ENCODE measurements at regions not wholly inside any gene's neighbourhood (a gene's known extent, or its start where the extent isn't known, plus 50 kb on each side); places are given as distances from the start of the nearest gene placed in this dataset.
"Not testable (repeated sequence)": the region's sequence is repeated elsewhere in the genome, so short reads cannot be mapped to it uniquely, and the experiment has no call there.

DNA sequence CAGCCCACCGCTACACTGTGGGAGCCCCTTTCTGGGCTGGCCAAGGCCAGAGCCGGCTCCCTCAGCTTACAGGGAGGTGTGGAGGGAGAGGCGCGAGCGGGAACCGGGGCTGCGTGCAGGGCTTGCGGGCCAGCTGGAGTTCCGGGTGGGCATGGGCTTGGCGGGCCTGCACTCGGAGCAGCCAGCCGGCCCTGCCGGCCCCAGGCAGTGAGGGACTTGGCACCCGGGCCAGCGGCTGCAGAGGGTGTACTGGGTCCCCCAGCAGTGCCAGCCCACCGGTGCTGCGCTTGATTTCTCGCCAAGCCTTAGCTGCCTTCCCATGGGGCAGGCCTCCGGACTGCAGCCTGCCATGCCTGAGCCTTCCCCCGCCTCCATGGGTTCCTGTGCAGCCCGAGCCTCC lies 306.2 kb downstream of the PPP4R3C start:
- not testable (repeated sequence) for DNase-seq

DNA sequence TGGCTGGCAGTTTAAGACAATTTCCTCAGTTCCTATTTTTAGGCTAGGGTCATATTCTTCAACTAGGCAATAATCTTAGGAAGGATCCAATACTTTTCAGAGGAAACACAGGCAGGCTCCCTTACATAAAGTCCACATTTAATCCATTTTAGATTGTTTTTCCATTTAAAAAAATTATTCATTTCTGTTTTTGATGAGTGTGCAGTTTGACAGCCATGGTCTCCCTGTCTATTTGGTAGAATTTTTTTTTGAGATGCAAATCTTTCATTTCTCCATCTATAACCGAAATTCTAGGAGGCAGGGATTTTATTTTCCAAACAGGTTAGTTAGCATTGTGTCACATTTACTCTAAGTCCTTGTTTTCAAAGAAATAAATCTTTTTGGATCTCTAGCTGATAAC lies 326.8 kb downstream of the PPP4R3C start:
- no peak for DNase-seq

DNA sequence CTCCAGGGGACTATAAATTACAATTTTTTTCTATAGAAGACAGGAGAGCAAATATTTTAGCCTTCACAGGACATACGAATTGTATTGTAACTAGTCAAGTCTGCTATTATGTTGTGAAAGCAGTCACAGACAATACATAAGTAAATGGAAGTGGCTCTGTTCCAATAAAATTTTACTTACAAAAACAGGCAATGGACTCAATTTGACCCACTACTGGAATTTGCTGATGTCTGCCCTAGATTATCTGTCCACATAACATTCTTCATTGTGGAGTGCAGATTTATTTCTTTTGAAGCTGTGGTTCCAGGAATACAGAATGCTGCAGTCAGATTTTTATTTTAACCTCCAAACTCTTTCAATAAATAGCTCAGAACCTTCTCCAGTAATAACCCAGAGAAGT lies 330.3 kb downstream of the PPP4R3C start:
- no peak for DNase-seq

DNA sequence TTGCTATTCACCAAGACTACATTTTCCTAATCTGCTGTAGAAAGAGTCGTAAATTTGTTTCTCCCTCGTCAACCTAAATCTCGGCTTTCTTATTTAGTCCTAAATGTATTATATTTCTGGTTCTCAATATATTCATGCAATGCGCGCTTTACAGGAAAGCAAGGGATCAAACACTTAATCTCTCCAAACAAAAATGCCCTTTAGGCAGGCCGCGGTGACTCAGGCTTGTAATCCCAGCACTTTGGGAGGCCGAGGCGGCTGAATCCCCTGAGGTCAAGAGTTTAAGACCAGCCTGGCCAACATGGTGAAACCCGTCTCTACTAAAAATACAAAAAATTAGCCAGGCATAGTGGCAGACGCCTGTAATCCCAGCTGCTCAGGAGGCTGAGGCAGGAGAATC lies 376.0 kb downstream of the PPP4R3C start:
- DNase-seq = not testable (repeated sequence)

DNA sequence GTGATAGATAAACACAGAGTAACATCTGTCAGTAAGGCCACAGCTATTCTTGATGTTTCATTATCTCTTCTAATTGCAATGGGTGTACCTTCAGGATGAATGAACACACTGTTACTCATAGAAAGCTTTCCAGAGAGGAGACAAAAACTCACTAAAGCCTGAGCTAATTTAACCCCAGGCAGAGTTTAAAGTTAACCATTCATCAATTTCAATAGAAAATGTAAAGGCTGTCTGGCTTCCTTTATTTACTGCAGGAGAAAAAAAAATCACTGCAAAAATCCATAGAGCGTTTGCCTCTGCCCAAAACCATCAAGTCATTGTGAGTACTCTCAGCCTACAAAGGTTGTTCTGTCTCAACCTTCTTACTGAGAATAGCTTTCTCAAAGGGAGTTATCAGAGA lies 376.9 kb downstream of the PPP4R3C start:
- no peak for DNase-seq

DNA sequence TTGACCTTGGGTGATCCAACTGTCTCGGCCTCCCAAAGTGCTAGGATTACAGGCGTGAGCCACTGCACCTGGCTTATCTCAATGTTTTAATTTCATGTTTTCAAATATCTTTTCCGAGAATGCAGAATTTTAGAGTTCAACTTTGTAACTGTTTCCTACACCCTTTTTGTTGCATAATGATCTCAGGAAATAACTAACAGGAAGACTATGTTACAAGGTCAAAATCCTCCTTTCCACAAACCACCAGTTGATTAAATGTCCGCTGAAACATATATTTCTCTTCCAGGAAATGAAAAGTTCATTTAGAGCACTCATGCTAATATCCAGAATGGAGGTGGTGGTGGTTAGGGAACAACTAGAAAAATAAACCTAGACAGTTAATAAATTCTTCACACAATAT lies 377.8 kb downstream of the PPP4R3C start:
- no peak for DNase-seq

DNA sequence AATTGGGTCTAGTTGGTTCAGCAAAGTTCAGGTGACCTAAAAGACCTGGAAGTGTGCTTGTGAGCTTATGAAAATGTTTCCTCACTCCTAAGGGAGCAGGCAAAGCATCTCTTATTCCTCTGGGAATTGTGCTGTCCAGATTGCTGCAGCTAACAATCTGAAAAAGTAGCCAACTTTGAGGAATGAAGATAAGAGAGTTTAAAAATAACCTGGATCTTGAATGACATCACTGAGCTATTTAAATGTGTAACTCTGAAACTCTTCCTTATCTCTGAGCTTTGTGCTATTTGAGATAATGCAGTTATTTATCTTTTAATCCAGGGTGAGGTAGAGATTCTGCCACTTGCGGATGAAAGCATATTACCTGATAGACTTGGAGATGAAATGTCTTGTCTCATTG lies 384.8 kb downstream of the PPP4R3C start:
- DNase-seq = no peak

DNA sequence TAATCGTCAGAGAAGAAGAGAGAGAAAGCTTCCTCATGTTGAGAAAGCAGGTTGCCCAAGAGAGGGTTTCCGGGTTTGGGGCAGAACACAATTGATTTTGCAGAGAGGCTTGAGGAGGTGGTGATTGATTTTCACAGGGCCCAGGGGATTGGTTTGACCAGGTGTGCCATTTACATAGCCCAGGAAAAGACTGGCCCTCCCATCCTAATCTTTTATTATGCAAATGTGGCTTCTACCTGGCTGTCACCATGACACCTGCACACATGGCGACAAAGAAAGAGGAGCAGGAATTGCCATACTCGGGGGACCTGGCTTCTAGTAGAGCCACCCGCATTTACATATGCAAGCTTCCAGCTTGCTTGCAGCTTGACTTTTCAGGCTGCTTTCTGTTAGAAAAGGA lies 405.3 kb downstream of the PPP4R3C start:
- DNase-seq = no peak

DNA sequence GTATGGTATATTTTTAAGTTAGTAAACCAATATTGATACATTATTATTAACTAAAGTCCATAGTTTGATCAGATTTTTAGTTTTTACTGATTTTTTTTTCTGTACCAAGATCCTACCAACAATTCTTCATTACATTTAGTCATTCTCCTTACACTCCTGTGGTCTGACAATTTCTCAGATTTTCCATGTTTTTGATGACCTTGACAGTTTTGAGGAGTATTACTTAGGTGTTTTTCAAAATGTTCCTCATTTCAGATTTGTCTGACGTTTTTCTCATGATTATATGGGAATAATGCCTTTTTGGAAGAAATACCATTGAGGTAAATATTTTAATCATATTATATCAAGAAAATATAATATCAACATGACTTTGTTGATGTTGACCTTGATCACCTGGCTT lies 423.8 kb downstream of the PPP4R3C start:
- no peak for DNase-seq

DNA sequence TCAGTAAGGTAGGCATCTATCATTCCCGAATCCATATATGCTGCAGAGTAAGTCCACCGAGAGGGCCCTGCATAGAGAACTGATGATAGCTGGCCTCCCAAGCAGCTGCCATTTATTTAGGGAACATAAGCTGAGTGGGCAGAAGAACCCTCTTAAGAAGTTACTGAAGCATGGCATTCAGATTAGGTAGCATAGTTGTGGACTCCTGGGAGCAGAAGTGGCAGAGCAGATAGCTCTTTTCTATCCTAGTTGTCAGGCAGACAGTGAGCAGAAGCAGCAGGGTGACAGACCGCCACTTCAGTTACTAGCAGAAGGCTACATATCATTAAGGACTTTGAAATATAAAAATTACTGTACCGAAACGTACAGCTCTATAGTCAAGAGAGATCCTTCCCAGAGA lies 454.7 kb downstream of the PPP4R3C start:
- DNase-seq = peak in 1 of 56 donors; percentile 0

DNA sequence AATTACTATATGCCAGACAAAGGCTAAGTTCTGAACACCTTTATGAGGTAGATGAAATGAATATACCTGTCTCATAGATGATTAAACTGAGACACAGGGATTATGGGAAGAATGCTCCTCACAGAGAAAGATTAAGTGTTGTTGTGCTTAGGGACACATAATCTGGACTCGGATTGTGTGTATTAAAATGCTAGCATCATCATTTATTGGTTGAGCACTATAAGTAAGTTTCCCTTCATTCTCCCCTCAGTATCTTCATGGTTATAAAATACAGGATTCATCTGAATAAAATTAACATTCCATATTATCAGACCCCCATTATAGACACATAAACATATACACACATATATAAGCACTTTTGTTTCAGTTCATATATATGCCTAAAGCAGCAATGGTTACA lies 463.5 kb downstream of the PPP4R3C start:
- DNase-seq = no peak

DNA sequence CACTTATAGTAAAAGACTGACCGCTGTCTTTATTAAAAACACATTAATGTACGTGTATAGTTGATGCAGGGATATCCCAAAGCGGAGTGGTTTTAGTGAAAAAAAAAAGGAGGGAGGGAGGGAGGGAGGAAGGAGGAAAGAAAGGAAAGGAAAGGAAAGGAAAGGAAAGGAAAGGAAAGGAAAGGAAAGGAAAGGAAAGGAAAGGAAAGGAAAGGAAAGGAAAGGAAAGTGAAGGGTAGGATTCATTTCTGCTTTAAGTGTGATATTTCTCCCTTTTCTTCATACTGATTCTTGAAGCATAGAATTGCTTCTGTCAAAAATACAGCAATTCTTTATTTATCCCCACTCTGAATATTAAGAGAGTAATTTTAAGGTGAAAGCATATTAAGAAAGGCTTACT lies 504.9 kb downstream of the PPP4R3C start:
- DNase-seq = no peak

DNA sequence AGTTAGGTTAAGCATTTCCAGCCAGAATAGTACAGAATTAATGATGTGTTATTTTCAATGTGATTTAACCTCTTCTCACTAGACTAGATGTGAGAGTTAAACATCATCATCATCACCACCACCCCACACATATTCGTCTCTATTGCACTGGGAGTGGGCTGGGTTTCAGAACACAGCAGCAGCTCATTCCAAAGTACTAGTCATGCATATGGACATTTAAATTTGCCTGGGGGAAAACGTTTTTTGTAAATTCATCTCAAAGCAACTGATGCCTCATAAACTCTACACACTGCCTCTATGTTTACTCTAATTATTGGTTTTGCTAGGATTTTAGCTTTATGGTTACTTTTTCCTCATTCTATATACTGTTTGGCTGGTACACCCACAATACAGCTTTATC lies 509.1 kb downstream of the PPP4R3C start:
- no peak for DNase-seq

DNA sequence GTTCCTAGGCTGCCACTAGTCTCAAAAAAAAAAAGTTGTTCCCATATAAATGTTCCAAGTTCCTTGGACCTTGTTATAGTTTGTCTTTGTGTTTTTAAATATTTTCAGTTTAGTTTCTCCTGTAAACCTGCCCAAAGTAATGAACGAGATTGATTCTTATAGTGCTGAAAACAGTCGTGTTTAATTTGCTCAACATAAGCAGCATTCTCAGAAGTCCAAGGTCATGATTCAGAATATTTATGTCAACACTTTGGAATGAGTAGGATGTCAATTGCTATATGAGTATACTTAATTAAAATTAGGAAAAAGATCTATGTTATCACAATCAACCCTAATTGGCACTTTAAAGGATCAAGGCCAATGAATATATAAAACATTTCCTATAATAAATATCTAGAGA lies 510.9 kb downstream of the PPP4R3C start:
- DNase-seq = no peak

DNA sequence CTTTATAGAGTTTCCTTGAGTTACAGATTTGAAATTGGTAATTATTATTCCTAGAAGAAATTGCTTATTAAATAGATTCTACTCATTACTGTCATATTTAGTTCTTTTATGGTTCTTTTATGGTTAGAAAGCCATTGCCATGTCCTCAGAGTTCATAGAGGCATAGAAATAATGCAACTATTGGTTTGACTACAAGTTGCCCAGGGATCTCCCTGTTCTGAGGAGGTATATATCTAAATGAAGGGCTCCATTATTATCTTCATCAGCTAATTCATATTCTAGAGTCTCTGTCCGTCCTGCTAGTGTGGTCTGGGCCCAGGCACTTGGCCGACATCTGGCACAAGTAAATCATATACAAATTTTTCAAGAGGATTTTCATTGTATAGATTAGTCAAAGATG lies 535.7 kb downstream of the PPP4R3C start:
- DNase-seq = no peak

DNA sequence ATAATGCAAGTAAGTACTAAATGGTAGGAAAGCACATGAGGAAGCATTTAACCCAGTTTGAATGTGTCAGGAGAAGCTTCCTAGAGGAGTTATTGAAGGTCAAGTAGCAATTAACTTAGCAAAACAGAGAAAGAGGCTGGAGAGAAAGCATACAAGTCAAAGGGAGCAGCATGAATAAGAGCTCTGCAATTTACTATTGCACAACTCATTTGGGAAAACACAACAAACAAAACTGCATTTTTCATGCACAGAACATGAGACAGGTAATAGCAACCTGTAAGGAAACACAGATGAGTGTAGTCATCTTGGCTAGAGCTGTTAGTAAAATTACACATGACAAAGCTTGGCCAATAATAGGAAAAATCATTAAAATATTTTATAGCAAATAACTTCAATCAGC lies 538.1 kb downstream of the PPP4R3C start:
- DNase-seq = no peak

DNA sequence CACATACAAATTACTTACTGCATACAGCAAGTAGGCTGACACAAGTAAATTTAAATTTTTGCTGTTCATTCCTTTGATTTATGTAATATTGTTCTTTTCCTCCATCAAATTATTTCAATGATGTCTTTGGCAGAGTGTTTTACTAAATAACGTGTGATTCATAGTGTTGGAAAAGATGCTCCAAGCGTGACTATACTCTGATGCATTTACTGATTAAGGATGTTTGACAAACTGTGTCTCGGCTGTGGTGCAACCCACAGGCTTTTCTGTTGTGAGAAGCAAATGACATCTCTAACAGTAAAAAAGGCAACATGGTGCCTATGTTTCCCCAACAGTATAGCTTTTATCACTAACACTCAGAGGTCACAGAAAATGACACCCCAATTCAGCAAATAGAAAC lies 540.9 kb downstream of the PPP4R3C start:
- no peak for DNase-seq

DNA sequence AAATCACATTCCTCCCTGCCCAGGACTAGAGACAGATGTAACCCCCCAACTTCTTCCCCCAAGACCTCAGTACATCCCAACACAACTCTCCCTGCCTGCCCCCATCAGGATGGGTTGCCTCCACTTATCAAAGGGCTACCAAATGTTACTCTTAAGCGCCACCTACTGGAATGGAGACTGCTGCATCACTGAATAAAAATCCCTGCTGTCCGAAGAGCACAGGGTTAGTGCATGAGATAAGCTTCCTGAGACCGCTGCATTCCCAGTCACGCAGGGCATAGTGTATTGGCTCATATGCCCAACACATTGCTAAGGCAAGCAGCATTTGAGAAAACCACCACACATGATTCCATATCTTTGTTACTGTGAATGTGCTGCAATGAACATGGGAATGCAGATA lies 544.5 kb downstream of the PPP4R3C start:
- DNase-seq = no peak

DNA sequence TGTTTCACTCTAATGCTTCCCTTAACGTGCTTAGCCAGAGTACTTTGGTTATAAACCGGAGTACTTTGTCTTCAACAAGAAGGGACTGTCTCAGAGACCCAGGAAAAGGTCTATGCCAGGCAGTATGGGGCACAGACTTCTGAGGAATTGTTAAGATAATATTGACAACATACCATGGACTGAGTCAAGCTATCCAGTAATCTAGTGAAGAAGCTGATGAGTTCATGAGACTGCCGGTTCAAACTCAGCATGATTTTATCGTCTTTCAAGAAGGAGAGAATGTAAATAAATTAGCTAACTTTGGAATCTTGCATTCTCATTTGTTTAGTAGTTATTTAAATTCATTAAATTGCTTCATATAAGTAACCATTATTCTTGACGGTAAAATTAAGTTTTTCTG lies 546.1 kb downstream of the PPP4R3C start:
- DNase-seq = no peak

DNA sequence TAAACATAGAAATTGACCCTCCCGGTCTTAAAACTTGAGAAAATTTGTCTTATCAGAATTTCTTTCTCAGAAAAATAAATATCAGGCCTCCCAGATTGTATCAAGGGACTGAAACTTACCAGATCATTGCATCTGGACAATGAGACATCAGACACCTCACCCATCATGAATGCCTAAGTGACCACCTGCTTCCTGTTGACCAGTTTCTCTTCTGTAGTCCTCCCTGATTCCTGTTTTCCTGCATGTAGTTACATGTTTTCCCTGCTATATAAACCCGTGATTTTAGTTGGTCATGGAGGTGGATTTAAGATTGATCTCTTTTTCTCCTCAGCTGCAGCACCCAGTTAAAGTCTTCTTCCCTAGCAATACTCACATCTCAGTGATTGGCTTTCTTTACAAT lies 548.1 kb downstream of the PPP4R3C start:
- DNase-seq = no peak

DNA sequence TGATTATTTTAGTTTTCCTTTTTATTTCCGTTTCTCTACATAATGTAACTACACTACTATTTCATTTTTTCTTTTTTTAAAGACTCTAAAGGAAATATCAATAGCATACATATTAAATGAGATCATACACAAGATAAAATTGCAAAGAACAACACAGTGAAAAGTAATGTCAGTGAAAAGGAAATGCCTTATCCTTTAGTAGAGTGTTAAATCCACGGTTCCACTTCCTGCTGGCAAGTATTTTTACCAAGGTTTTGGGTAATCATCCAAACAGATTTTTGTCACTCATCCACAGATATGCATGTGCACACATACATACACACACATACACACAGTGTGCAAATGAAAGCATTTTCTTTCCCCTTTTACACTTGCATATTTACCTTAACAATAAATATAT lies 548.9 kb downstream of the PPP4R3C start:
- no peak for DNase-seq

DNA sequence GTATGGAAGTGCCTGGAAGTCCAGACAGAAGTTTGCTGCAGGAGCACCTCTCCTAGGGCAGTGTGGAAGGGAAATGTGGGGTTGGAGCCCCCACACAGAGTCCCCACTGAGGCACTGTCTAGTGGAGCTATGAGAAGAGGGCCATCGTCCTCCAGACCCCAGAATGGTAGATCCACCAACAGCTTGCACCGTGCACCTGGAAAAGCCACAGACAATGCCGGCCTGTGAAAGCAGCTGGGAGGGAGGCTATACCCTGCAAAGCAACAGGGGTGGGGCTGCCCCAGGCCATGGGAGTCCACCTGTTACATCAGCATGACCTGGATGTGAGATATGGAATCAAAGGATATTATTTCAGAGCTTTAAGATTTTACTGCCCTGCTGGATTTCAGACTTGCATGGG lies 551.4 kb downstream of the PPP4R3C start:
- not testable (repeated sequence) for DNase-seq

DNA sequence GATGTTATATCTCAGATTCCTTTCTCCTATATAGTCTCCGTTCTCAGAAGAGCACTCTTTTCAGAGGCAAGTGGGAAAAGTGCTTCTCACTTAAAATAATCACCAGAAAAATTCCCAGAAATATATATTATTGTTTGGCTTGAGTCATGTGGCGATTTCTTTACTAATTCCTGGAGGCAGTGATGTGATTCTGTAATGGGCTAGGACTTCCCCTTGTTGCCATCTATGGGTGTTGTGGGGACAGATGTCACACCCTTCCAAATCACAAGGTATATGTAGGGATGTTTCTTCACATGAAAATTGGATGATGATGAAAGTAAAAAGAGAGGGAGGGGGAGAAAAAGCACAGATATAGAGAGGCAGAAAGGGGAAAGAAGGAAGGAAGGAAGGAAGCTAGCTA lies 553.4 kb downstream of the PPP4R3C start:
- DNase-seq = no peak

DNA sequence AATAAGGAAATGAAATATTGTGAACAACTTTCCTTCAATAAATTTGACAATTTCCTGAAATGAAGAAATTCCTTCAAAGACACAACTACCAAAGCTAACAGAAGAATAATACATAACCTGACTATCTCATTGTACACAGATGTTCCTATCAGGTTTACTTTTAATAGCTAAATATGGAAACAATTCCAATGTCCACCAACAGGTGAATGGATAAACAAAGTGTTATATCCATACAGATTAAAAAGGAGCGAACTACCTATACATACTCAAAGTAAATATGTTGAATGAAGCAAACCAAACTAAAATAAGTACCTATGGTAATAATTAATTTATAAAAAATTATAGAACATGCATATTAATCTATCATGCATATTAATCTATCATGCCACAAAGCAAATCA lies 554.9 kb downstream of the PPP4R3C start:
- DNase-seq = no peak

DNA sequence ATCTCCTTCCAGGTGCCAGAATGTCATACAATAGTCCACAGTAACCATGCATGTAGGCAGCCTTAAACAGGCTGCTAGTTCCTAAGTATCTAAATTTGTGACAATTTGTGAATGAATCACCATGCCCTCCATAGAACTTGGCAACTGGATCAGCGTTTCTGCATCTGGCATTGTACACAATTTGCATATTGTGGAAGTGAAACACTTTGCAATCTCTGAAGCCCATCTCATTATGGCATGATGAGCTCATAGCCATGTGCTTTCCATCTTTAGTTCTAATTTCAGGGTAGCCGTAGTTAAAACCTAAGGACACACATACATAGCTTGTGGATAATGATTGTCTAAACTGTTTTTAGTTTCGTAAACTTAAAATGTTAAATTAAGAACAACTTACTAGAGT lies 573.6 kb downstream of the PPP4R3C start:
- DNase-seq = no peak

Data from amygdala (tissue), 56 donors.